ENCODE measurements at regions not wholly inside any gene's neighbourhood (a gene's known extent, or its start where the extent isn't known, plus 50 kb on each side); places are given as distances from the start of the nearest gene placed in this dataset.

GRCh38 chr13:37345869-37346268 lies 240.4 kb upstream of the CSNK1A1L start:
- no peak for TF ChIP-seq CTCF (tag by site-specific recombination; IDR thresholded peaks at IDR 0.05)
- TF ChIP-seq ZBTB49 (tag by site-specific recombination; IDR thresholded peaks at IDR 0.05; ENCODE audit: low read depth), result no peak
- TF ChIP-seq HIC1 (tag by site-specific recombination; IDR thresholded peaks at IDR 0.05), result no peak
- no peak for TF ChIP-seq ZNF423 (tag by site-specific recombination; IDR thresholded peaks at IDR 0.05)
- no peak for TF ChIP-seq ZNF350 (tag by site-specific recombination; IDR thresholded peaks at IDR 0.05)
- no peak for TF ChIP-seq HOXC10 (CRISPR knock-in tag; IDR thresholded peaks at IDR 0.05)
- no peak for TF ChIP-seq ZBTB26 (tag by site-specific recombination; optimal IDR thresholded peaks at IDR 0.05)
- TF ChIP-seq REPIN1 (tag by site-specific recombination; IDR thresholded peaks at IDR 0.05; ENCODE audit: low read depth), result no peak
- no peak for TF ChIP-seq ZNF174 (tag by site-specific recombination; IDR thresholded peaks at IDR 0.05)
- no peak for TF ChIP-seq REST (tag by site-specific recombination; IDR thresholded peaks at IDR 0.05)
- no peak for TF ChIP-seq ZNF10 (tag by site-specific recombination; IDR thresholded peaks at IDR 0.05)
- TF ChIP-seq ZNF529 (tag by site-specific recombination; IDR thresholded peaks at IDR 0.05; ENCODE audit: insufficient replicate concordance), result no peak
- no peak for TF ChIP-seq ZNF48 (tag by site-specific recombination; IDR thresholded peaks at IDR 0.05)
- no peak for TF ChIP-seq ZNF510 (tag by site-specific recombination; IDR thresholded peaks at IDR 0.05; ENCODE audit: insufficient replicate concordance)

Data from HEK293 (cell line).